ENCODE measurements at regions not wholly inside any gene's neighbourhood (a gene's known extent, or its start where the extent isn't known, plus 50 kb on each side); places are given as distances from the start of the nearest gene placed in this dataset.

DNA sequence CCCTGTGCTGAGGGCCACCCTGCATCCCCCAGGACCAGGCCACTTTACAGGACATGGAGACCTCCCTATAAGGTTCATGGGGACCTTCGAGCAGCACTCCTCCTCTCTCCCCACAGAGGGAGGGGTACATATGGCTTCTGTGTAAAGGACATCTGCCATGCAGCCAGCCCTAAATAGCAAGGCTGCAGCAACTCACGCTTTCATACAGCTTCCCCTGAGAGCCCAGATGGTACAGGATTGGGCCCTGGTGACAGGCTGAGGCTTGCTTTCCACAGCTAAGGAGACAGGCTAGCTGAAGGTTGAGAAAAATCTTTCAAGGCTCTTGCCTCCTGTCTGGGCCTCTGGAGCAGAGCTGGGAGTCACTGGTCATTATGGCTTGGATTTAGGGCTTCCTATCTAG, 147.0 kb upstream of the ZNF366 start:
- TF ChIP-seq POLR2A (IDR thresholded peaks at IDR 0.05), result no peak
- no peak for TF ChIP-seq EP300 (IDR thresholded peaks at IDR 0.05)
- TF ChIP-seq POLR2AphosphoS5 (IDR thresholded peaks at IDR 0.05), result no peak
- TF ChIP-seq CTCF (IDR thresholded peaks at IDR 0.05), result no peak
- H3K27me3 ChIP-seq, result no peaks in the 10 kb centered on the region
- intact Hi-C loops (cut with DNase I; ENCODE audit: low total_unique reads), result no loop called here
- H3K9me3 ChIP-seq, result no peaks in the 10 kb centered on the region
- H3K4me3 ChIP-seq, result no peak overlapping the region
- H3K36me3 ChIP-seq, result no peaks in the 10 kb centered on the region
- H3K27ac ChIP-seq, result no peak overlapping the region
- 67 to 84% (median 83%) methylated on average over 2 of the region's 2 CpGs for WGBS, 5 donors
- no peak for DNase-seq
- peaks cover 0 to 6% (median 0%) of the 10 kb centered on the region in 4 donors for H3K4me1 ChIP-seq

- 67 to 78% (median 75%) methylated on average over 2 of the region's 2 CpGs for WGBS, 5 donors
- Histone ChIP-seq H3K4me3 (no peak overlapping the region), H3K36me3 (no peaks in the 10 kb centered on the region), H3K27me3 (no peaks in the 10 kb centered on the region), H3K9me3 (no peaks in the 10 kb centered on the region), H3K27ac (no peak overlapping the region), H3K4me1 (peaks cover 0 to 6% (median 0%) of the 10 kb centered on the region in 4 donors)
- DNase-seq, result no peak
- intact Hi-C loops (cut with DNase I; ENCODE audit: low total_unique reads), result no loop called here
- TF ChIP-seq POLR2A (IDR thresholded peaks at IDR 0.05) (no peak), EP300 (IDR thresholded peaks at IDR 0.05) (no peak), POLR2AphosphoS5 (IDR thresholded peaks at IDR 0.05) (no peak), CTCF (IDR thresholded peaks at IDR 0.05) (no peak)
Observed at GRCh38 chr5:72653586-72653985, 146.4 kb upstream of the ZNF366 start.

DNA sequence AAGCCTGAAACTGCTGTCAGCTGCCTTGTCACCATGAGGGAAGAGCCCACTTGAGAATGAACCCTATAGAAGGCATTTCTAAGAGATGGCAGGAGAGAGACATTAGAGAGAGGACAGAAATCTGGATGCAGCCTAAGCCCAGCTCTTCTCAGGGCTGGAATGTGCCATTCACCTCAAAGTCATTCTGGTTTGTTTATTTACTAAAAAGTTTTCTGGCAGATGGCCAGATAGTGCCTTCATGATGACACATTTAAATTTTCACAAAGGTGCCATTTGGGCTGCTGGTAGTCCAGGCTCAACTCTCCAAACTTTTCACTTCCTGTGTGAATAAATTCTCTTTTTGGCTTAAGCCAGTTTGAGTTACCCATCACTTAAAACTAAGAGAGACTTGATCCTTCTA, 144.6 kb upstream of the ZNF366 start:
- no peak for TF ChIP-seq EP300 (IDR thresholded peaks at IDR 0.05)
- TF ChIP-seq POLR2AphosphoS5 (IDR thresholded peaks at IDR 0.05), result no peak
- TF ChIP-seq POLR2A (IDR thresholded peaks at IDR 0.05), result no peak
- no peak for TF ChIP-seq CTCF (IDR thresholded peaks at IDR 0.05)
- Histone ChIP-seq H3K4me1 (peaks cover 0 to 16% (median 0%) of the 10 kb centered on the region in 4 donors), H3K27ac (no peak overlapping the region), H3K9me3 (no peaks in the 10 kb centered on the region), H3K27me3 (no peaks in the 10 kb centered on the region), H3K36me3 (no peaks in the 10 kb centered on the region), H3K4me3 (no peak overlapping the region)
- DNase-seq, result no peak
- intact Hi-C loops (cut with DNase I; ENCODE audit: low total_unique reads), result no loop called here

GRCh38 chr5:72651109-72651508, 143.9 kb upstream of the ZNF366 start:
- no peak for DNase-seq
- no peak for TF ChIP-seq POLR2AphosphoS5 (IDR thresholded peaks at IDR 0.05)
- no peak for TF ChIP-seq CTCF (IDR thresholded peaks at IDR 0.05)
- no peak for TF ChIP-seq POLR2A (IDR thresholded peaks at IDR 0.05)
- no peak for TF ChIP-seq EP300 (IDR thresholded peaks at IDR 0.05)

More at GRCh38 chr5:72651109-72651508, 143.9 kb upstream of the ZNF366 start:
- Histone ChIP-seq H3K27me3 (no peaks in the 10 kb centered on the region), H3K9me3 (no peaks in the 10 kb centered on the region), H3K4me3 (no peak overlapping the region), H3K27ac (no peak overlapping the region), H3K4me1 (peaks cover 0 to 16% (median 0%) of the 10 kb centered on the region in 4 donors), H3K36me3 (no peaks in the 10 kb centered on the region)
- WGBS, 5 donors, result 90 to 95% (median 94%) methylated on average over 8 of the region's 8 CpGs
- intact Hi-C loops (cut with DNase I; ENCODE audit: low total_unique reads), result no loop called here
